ENCODE measurements at regions not wholly inside any gene's neighbourhood (a gene's known extent, or its start where the extent isn't known, plus 50 kb on each side); places are given as distances from the start of the nearest gene placed in this dataset.

GRCh38 chr14:98085751-98086150, 1186.2 kb downstream of the BCL11B start:
- DNase-seq = no peak

GRCh38 chr14:98093111-98093510, 1178.9 kb downstream of the BCL11B start:
- no peak for DNase-seq

GRCh38 chr14:98099527-98099926, 1172.5 kb downstream of the BCL11B start:
- no peak for DNase-seq

- no peak for DNase-seq
These were observed 1170.7 kb downstream of the BCL11B start for GRCh38 chr14:98101323-98101722.

- no peak for DNase-seq
These were observed 1168.3 kb downstream of the BCL11B start for GRCh38 chr14:98103705-98104104.

- no peak for DNase-seq
These were observed 1162.7 kb downstream of the BCL11B start for GRCh38 chr14:98109326-98109725.

- no peak for DNase-seq
These were observed 1159.7 kb downstream of the BCL11B start for GRCh38 chr14:98112194-98112780.

- no peak for DNase-seq
These were observed 1157.7 kb downstream of the BCL11B start for GRCh38 chr14:98114122-98114895.

GRCh38 chr14:98114946-98115345, 1157.1 kb downstream of the BCL11B start:
- no peak for DNase-seq

- DNase-seq = no peak
These were observed 1153.2 kb downstream of the BCL11B start for GRCh38 chr14:98118749-98119148.

- no peak for DNase-seq
These were observed 1152.3 kb downstream of the BCL11B start for GRCh38 chr14:98119739-98120138.

GRCh38 chr14:98120831-98121464, 1151.0 kb downstream of the BCL11B start:
- no peak for DNase-seq

- no peak for DNase-seq
These were observed 1149.5 kb downstream of the BCL11B start for GRCh38 chr14:98122527-98122926.

GRCh38 chr14:98130691-98131090, 1141.3 kb downstream of the BCL11B start:
- no peak for DNase-seq

- DNase-seq = no peak
These were observed 1140.6 kb downstream of the BCL11B start for GRCh38 chr14:98131406-98131805.

GRCh38 chr14:98133806-98134205, 1138.2 kb downstream of the BCL11B start:
- DNase-seq = no peak

- DNase-seq = no peak
These were observed 1135.8 kb downstream of the BCL11B start for GRCh38 chr14:98136012-98136789.

- DNase-seq = no peak
These were observed 1134.6 kb downstream of the BCL11B start for GRCh38 chr14:98137131-98138025.

GRCh38 chr14:98138666-98139065, 1133.3 kb downstream of the BCL11B start:
- DNase-seq = no peak

- DNase-seq = no peak
These were observed 1131.0 kb downstream of the BCL11B start for GRCh38 chr14:98140862-98141530.

- no peak for DNase-seq
These were observed 1128.4 kb downstream of the BCL11B start for GRCh38 chr14:98143566-98143965.

- no peak for DNase-seq
These were observed 1127.0 kb downstream of the BCL11B start for GRCh38 chr14:98144964-98145363.
